H1 (cell line): ENCODE measurements at regions not wholly inside any gene's neighbourhood (a gene's known extent, or its start where the extent isn't known, plus 50 kb on each side); places are given as distances from the start of the nearest gene placed in this dataset.

ENCODE experiments used
- CEBPB ChIP-seq: IDR thresholded peaks from 2 replicates; pipeline ENCODE4 v1.6.1; 2012; ENCODE audit warnings: low read depth, low read length
- HDAC2 ChIP-seq, 2 experiments: fragments of 300-600 bp in 1 of 2; sonication (generic) in 1 of 2; IDR thresholded peaks; 2 replicates each; pipeline ENCODE4 v1.6.1; 2011 to 2012; ENCODE audit warnings: low read depth in 2 of 2, low read length in 2 of 2, mild to moderate bottlenecking in 2 of 2, moderate library complexity in 2 of 2, borderline replicate concordance in 1 of 2, inconsistent platforms in 1 of 2
- TF ChIP-seq, protein P1 (sequence below), 3 experiments: IDR thresholded peaks; 1 replicate in 2 of 3; 2 replicates in 1 of 3; pipeline versions ENCODE4 v1.5.1 to v1.6.1; 2011; ENCODE audit warnings: low read length in 3 of 3, mild to moderate bottlenecking in 3 of 3, inconsistent platforms in 2 of 3, low read depth in 1 of 3, moderate library complexity in 1 of 3; ENCODE audit not compliant: insufficient read depth in 1 of 3; ENCODE audit errors: control extremely low read depth in 1 of 3

DNA sequence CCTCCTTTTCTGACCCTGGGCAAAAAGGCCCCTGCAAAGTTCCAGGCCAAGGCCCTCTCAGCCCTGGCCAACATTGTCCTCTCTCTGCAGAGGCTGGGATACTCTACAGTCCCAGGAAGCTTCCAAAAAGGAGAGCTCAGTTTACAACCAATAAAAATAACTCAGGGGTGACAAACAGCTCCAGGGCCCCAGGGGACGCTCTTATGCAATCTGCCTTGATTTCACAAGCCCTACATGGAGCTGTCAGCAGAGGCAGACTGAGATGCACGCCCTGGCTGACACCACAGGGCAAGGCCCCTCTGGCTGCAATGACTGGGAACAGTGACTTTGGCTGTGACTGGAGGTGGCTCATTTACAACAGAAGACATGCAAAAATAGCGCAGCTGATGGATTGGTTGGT is 129.0 kb upstream of the MED13L start (continued):
- no peak for TF ChIP-seq HDAC2 (IDR thresholded peaks at IDR 0.05; ENCODE audit: borderline replicate concordance in 1 of 2, low read depth in 2 of 2, low read length in 2 of 2)
- peak; percentile 94 for TF ChIP-seq CEBPB
- TF ChIP-seq, protein P1, sequence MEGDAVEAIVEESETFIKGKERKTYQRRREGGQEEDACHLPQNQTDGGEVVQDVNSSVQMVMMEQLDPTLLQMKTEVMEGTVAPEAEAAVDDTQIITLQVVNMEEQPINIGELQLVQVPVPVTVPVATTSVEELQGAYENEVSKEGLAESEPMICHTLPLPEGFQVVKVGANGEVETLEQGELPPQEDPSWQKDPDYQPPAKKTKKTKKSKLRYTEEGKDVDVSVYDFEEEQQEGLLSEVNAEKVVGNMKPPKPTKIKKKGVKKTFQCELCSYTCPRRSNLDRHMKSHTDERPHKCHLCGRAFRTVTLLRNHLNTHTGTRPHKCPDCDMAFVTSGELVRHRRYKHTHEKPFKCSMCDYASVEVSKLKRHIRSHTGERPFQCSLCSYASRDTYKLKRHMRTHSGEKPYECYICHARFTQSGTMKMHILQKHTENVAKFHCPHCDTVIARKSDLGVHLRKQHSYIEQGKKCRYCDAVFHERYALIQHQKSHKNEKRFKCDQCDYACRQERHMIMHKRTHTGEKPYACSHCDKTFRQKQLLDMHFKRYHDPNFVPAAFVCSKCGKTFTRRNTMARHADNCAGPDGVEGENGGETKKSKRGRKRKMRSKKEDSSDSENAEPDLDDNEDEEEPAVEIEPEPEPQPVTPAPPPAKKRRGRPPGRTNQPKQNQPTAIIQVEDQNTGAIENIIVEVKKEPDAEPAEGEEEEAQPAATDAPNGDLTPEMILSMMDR (IDR thresholded peaks at IDR 0.05; ENCODE audit: control extremely low read depth in 1 of 3, insufficient read depth in 1 of 3, low read depth in 1 of 3, low read length in 3 of 3), result peak; percentile 14 to 44 (median 34)
